Suprapubic skin (tissue), 4 donors: ENCODE measurements at regions not wholly inside any gene's neighbourhood (a gene's known extent, or its start where the extent isn't known, plus 50 kb on each side); places are given as distances from the start of the nearest gene placed in this dataset.

Experiments
- DNase-seq, 2 donors: peaks; one replicate each; pipeline ENCODE4 v3.0.0-alpha.2; 2019; ENCODE audit warnings: low spot score in 2 of 2
- H3K27ac ChIP-seq: fragments of 200-600 bp; sonication (generic); one replicate; pipeline ENCODE4 v1.5.1; 2019
- H3K27me3 ChIP-seq: fragments of 200-600 bp; sonication (generic); one replicate; pipeline ENCODE4 v1.5.1; 2019
- H3K36me3 ChIP-seq: fragments of 200-600 bp; sonication (generic); one replicate; pipeline ENCODE4 v1.5.1; 2019
- H3K4me1 ChIP-seq: fragments of 200-600 bp; sonication (generic); one replicate; pipeline ENCODE4 v1.5.1; 2019
- H3K4me3 ChIP-seq: fragments of 200-600 bp; sonication (generic); one replicate; pipeline ENCODE4 v1.5.1; 2019; ENCODE audit warnings: mild to moderate bottlenecking
- H3K9me3 ChIP-seq: fragments of 200-600 bp; sonication (generic); one replicate; pipeline ENCODE4 v1.5.1; 2019
- CTCF ChIP-seq, 2 donors: fragments of 200-600 bp in 1 of 2; fragments of 450-650 bp in 1 of 2; sonication (generic) in 1 of 2; IDR thresholded peaks; one replicate each; pipeline ENCODE4 v1.5.1; 2016 to 2019; ENCODE audit warnings: antibody characterized with exemption in 2 of 2, mild to moderate bottlenecking in 1 of 2, moderate library complexity in 1 of 2
- EP300 ChIP-seq: sonication (generic); formaldehyde crosslinking; IDR thresholded peaks from one replicate; pipeline ENCODE4 v1.6.1; 2017; ENCODE audit warnings: antibody characterized with exemption
- POLR2A ChIP-seq, 2 donors: fragments of 450-650 bp; IDR thresholded peaks; one replicate each; pipeline ENCODE4 v1.6.1; 2017; ENCODE audit warnings: antibody characterized with exemption in 2 of 2, mild to moderate bottlenecking in 2 of 2, moderate library complexity in 2 of 2
- POLR2AphosphoS5 ChIP-seq, 3 donors: sonication (generic); formaldehyde crosslinking; IDR thresholded peaks; one replicate each; pipeline ENCODE4 v1.6.1; 2017; ENCODE audit warnings: antibody characterized with exemption in 3 of 3
- WGBS: methylation state at CpG from one replicate; pipeline ENCODE4 v1.1.5; 2018; 5-methylcytosine and 5-hydroxymethylcytosine counted together

GRCh38 chr11:86749821-86750401 is 50.4 kb upstream of the PRSS23 start:
- no peaks in the 10 kb centered on the region for H3K9me3 ChIP-seq
- DNase-seq: no peak
- H3K4me3 ChIP-seq: no peak overlapping the region
- peaks cover 3% of the 10 kb centered on the region for H3K4me1 ChIP-seq
- H3K36me3 ChIP-seq: no peaks in the 10 kb centered on the region
- no peak overlapping the region for H3K27ac ChIP-seq
- 43% methylated on average over 2 of the region's 2 CpGs for WGBS
- TF ChIP-seq POLR2A (IDR thresholded peaks at IDR 0.05) (no peak), CTCF (IDR thresholded peaks at IDR 0.05) (no peak), EP300 (no peak), POLR2AphosphoS5 (IDR thresholded peaks at IDR 0.05) (no peak)
- H3K27me3 ChIP-seq: no peaks in the 10 kb centered on the region

- H3K36me3 ChIP-seq: no peaks in the 10 kb centered on the region
- H3K27me3 ChIP-seq: no peaks in the 10 kb centered on the region
- H3K4me1 ChIP-seq: peaks cover 3% of the 10 kb centered on the region
- no peak overlapping the region for H3K27ac ChIP-seq
- 85% methylated on average over 3 of the region's 3 CpGs for WGBS
- no peak overlapping the region for H3K4me3 ChIP-seq
- no peak for DNase-seq
- TF ChIP-seq POLR2A (IDR thresholded peaks at IDR 0.05): no peak
- TF ChIP-seq EP300: no peak
- no peak for TF ChIP-seq CTCF (IDR thresholded peaks at IDR 0.05)
- no peak for TF ChIP-seq POLR2AphosphoS5 (IDR thresholded peaks at IDR 0.05)
- H3K9me3 ChIP-seq: no peaks in the 10 kb centered on the region
These were observed 51.0 kb upstream of the PRSS23 start for GRCh38 chr11:86749376-86749775.

GRCh38 chr11:86748296-86748695 is 52.0 kb upstream of the PRSS23 start:
- Histone ChIP-seq H3K4me3 (no peak overlapping the region), H3K36me3 (no peaks in the 10 kb centered on the region), H3K27me3 (no peaks in the 10 kb centered on the region), H3K4me1 (peaks cover 11% of the 10 kb centered on the region), H3K27ac (no peak overlapping the region), H3K9me3 (no peaks in the 10 kb centered on the region)
- no peak for DNase-seq
- 60% methylated on average over 4 of the region's 4 CpGs for WGBS
- TF ChIP-seq POLR2A (IDR thresholded peaks at IDR 0.05) (no peak), POLR2AphosphoS5 (IDR thresholded peaks at IDR 0.05) (no peak), CTCF (IDR thresholded peaks at IDR 0.05) (no peak), EP300 (no peak)

- WGBS: 95% methylated on average over 3 of the region's 3 CpGs
- H3K4me3 ChIP-seq: no peak overlapping the region
- H3K9me3 ChIP-seq: no peaks in the 10 kb centered on the region
- no peaks in the 10 kb centered on the region for H3K36me3 ChIP-seq
- no peak for TF ChIP-seq CTCF (IDR thresholded peaks at IDR 0.05)
- TF ChIP-seq POLR2A (IDR thresholded peaks at IDR 0.05): no peak
- no peak for TF ChIP-seq EP300
- no peaks in the 10 kb centered on the region for H3K27me3 ChIP-seq
- no peak for DNase-seq
- no peak overlapping the region for H3K27ac ChIP-seq
- peaks cover 15% of the 10 kb centered on the region for H3K4me1 ChIP-seq
These were observed 52.5 kb upstream of the PRSS23 start for GRCh38 chr11:86747801-86748200.

GRCh38 chr11:86746514-86746913 is 53.8 kb upstream of the PRSS23 start:
- TF ChIP-seq CTCF (IDR thresholded peaks at IDR 0.05) (no peak), POLR2A (IDR thresholded peaks at IDR 0.05) (no peak)
- no peak for DNase-seq
- Histone ChIP-seq H3K27me3 (no peaks in the 10 kb centered on the region), H3K36me3 (no peaks in the 10 kb centered on the region), H3K4me1 (peaks cover 28% of the 10 kb centered on the region), H3K4me3 (no peak overlapping the region), H3K9me3 (no peaks in the 10 kb centered on the region), H3K27ac (peak overlapping the region; percentile 18)
- 86% methylated on average over 3 of the region's 3 CpGs for WGBS
